ENCODE measurements at regions not wholly inside any gene's neighbourhood (a gene's known extent, or its start where the extent isn't known, plus 50 kb on each side); places are given as distances from the start of the nearest gene placed in this dataset.

DNA sequence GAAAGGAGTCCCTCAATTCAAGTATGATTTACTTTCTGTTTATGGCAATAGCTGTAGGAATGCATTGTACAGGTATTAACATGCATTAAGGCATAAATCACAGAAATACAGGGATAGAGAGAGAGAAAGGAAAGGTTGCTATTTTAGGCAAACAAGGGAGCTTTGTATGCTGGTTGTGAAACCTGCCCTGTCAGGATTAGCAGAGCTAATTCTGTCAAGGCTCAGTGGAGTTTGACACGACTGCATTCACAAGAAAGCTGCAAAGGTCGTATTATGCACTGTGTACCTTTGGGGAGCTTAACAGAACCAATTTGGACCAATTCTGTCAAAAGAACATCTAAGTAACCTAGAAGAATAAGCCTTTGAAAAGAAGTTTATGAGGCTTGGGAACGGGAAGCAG lies 239.3 kb downstream of the GRIA2 start:
- DNase-seq = no peak

DNA sequence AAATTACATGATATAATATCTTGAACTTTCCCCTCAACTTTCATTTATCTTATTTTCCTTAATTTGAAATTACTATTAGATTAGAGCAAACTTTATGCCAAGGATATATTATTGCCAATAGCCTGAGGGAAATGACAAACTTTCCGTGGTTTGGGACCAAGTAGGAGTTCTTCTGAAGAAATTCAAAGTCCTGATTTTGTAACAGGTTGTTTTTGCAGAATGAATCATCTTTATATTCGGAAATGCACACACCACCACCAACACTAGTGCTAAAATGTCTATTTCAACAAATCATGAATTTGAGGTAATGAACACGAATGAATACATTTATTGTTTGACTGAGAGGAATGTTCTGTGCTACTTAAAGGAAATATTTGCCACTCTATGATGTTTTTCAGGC lies 226.7 kb downstream of the GRIA2 start:
- DNase-seq = no peak

DNA sequence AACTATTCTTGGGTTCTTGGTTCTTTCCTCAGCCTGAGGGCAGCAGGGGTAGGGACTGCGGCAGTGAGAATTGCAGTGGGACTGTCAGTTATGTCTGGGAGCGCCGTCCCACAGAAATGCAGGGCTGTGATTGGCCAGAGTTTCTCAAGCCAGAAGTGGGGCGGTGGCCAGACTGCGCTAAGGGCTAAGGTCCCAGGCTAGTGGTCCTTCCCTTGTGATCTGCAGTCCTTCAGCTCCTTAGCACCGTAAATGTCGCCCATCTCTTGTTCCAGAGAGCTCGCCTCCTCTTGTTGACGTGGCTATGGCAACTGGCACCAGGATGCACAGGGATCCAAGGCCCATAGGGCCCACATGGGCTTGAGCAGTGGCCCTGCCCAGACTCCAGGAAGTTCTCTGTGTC lies 223.5 kb downstream of the GRIA2 start:
- no peak for DNase-seq

DNA sequence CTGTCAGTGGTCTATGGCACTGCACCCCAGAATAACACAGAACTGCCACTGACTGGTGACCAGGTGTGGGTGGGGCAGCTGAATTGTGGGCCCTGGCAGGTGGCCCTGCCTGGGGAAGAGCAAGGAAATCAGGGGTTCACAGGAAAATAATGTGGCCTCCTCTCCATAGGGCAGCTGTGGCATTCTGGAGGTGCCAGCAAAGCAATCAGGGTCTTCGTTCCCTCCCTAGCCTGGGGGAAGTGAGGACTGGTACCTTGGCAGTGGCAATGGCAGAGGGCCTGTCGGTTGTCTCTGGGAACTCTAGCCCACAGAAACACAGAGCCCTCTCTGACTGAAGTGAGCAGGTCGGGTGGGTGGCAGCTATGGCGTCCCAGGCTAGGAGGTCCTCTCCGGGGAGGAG lies 223.0 kb downstream of the GRIA2 start:
- DNase-seq = no peak

DNA sequence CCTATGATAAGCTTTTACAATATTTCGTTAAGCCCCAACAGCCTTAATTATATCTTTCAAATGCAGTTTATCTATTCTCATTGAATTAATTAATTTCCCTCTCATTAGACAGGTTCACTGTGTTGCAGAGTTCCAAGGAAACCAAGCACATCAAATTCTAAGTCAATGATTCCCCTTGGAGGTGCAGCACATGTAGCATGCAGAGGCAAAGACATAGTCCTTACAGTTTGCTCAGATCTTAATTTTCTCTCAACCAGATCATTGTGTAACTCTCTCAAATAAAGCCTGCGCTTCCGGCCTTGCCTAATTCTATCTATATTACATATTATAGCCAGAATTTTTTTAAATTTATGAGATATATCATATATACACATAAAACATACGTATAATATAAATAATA lies 205.4 kb downstream of the GRIA2 start:
- no peak for DNase-seq

DNA sequence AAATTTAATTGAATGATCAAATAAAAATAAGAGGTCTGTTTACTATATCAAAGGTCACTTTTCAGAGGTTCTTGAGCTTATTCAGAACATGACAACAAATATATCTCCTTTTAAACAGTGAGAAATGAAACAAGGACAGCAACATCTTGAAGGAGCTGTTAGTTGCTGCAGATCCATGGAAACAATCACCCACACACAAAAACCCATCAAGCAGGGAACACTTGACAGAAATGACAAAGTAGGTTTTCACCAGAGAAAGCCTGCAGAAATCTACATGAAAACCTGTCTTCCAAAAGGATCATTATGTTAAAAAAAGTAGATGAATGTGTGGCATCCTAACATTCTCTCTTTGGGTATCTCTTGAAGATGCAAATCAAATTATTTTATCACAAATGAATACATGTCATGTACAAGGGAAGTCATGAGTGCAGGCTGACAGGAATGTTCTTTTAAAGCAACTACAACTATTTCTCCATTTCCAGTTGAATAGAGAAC lies 203.0 kb downstream of the GRIA2 start:
- no peak for DNase-seq

DNA sequence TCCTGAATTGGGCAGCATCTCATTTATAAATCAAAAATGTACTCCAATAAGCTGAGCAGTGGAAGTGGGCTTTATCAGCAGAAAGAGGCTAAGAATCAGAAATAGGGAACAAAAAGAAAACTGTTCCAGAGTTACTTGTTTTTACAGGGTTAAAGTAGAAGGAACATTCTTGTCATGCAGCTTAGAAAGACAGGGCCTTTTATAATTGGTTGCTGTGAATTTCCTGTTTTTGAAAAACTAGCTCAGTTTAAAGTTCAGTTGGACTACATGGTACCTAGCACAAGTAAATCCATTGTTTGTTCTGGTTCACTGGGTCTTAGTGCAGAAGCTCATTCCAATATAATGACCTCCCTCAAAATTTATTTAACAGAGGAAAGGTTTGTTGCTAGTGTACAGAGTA lies 200.8 kb downstream of the GRIA2 start:
- DNase-seq = no peak

All from suppressor macrophage treated with lipopolysaccharide for 1 hour (primary cell).